ENCODE measurements at regions not wholly inside any gene's neighbourhood (a gene's known extent, or its start where the extent isn't known, plus 50 kb on each side); places are given as distances from the start of the nearest gene placed in this dataset.
"Not testable (repeated sequence)": the region's sequence is repeated elsewhere in the genome, so short reads cannot be mapped to it uniquely, and the experiment has no call there.

GRCh38 chr7:24171951-24172350 is 112.0 kb upstream of the NPY start:
- not testable (repeated sequence) for TF ChIP-seq CTCF (optimal IDR thresholded peaks at IDR 0.05 in 1 of 3, IDR thresholded peaks at IDR 0.05 in 1 of 3, conservative IDR thresholded peaks at IDR 0.05 in 1 of 3; ENCODE audit: extremely low read depth in 1 of 3, insufficient read depth in 2 of 3, low read length in 3 of 3); EZH2 (IDR thresholded peaks at IDR 0.05; ENCODE audit: low read length)
